Kidney epithelial cell (primary cell): ENCODE measurements at regions not wholly inside any gene's neighbourhood (a gene's known extent, or its start where the extent isn't known, plus 50 kb on each side); places are given as distances from the start of the nearest gene placed in this dataset.

Experiments used
- DNase-seq: peaks from one replicate; pipeline ENCODE4 v3.0.0-alpha.2; 2010; ENCODE audit warnings: low read depth
- H3K27me3 ChIP-seq: 2 replicates; pipeline ENCODE4 v1.6.0; 2011; ENCODE audit warnings: low read length; ENCODE audit not compliant: control insufficient read depth, insufficient read depth
- H3K36me3 ChIP-seq: 2 replicates; pipeline ENCODE4 v1.5.1; 2011; ENCODE audit warnings: low read length; ENCODE audit not compliant: control insufficient read depth, insufficient read depth
- H3K4me3 ChIP-seq: 2 replicates; pipeline ENCODE4 v1.5.1; 2011; ENCODE audit warnings: low read depth, mild to moderate bottlenecking, control low read depth, low read length
- TF ChIP-seq, protein P1 (sequence below): IDR thresholded peaks from 2 replicates; pipeline ENCODE4 v1.5.1; 2011; ENCODE audit warnings: mild to moderate bottlenecking, moderate library complexity, low read length, control low read depth, inconsistent platforms; ENCODE audit not compliant: insufficient read depth, poor library complexity, severe bottlenecking

DNA sequence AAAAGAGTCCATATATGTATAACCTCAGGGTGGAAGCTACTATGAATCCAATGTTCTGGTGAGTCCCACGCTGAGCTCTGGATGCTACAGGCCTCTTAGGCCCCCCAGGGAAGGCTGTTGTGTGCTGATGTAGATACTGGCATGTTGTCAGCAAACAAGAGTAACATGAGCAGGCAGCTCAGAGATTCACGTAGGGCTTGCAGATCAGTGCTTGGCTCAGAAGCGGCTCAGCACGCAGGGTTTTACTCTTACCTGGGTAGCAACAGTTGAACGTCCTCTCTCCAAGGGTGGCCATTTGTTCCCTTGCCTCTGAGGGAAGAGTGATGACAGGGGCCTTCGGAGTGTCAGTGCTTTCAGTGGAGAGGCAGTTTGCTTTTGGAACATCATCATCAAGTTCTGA lies 93.4 kb downstream of the ZFP64 start:
- no peaks in the 10 kb centered on the region for H3K27me3 ChIP-seq

DNA sequence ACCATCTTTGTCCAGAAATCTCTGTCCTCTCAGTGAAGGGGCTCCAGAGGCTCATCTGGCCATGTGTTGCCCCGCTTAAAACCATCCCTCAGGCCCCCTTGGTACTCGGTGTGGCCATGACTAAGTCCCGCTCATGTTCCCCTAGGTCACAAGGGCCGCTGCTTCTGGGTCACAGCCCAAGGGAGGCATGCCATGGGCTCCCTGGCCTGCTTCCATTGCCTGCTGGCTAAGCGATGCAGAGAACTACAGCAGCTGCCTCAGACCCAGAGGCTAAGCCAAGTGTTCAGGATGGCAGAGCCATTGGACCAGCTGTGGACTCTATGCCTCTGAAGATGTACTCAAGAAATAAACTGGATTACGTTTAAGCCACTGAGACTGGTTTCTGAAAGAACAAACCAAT lies 95.5 kb downstream of the ZFP64 start:
- no peaks in the 10 kb centered on the region for H3K27me3 ChIP-seq
- TF ChIP-seq, protein P1, sequence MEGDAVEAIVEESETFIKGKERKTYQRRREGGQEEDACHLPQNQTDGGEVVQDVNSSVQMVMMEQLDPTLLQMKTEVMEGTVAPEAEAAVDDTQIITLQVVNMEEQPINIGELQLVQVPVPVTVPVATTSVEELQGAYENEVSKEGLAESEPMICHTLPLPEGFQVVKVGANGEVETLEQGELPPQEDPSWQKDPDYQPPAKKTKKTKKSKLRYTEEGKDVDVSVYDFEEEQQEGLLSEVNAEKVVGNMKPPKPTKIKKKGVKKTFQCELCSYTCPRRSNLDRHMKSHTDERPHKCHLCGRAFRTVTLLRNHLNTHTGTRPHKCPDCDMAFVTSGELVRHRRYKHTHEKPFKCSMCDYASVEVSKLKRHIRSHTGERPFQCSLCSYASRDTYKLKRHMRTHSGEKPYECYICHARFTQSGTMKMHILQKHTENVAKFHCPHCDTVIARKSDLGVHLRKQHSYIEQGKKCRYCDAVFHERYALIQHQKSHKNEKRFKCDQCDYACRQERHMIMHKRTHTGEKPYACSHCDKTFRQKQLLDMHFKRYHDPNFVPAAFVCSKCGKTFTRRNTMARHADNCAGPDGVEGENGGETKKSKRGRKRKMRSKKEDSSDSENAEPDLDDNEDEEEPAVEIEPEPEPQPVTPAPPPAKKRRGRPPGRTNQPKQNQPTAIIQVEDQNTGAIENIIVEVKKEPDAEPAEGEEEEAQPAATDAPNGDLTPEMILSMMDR, result no peak
- H3K36me3 ChIP-seq, result no peaks in the 10 kb centered on the region
- no peak for DNase-seq
- H3K4me3 ChIP-seq, result no peak overlapping the region

More for the DNA sequence above, 93.4 kb downstream of the ZFP64 start:
- Histone ChIP-seq H3K36me3 (no peaks in the 10 kb centered on the region), H3K4me3 (no peak overlapping the region)
- TF ChIP-seq, protein P1, result no peak
- no peak for DNase-seq

GRCh38 chr20:52094693-52095092 lies 96.9 kb downstream of the ZFP64 start:
- TF ChIP-seq, protein P1, result no peak
- H3K27me3 ChIP-seq, result no peaks in the 10 kb centered on the region
- DNase-seq, result no peak
- H3K4me3 ChIP-seq, result no peak overlapping the region
- no peaks in the 10 kb centered on the region for H3K36me3 ChIP-seq

DNA sequence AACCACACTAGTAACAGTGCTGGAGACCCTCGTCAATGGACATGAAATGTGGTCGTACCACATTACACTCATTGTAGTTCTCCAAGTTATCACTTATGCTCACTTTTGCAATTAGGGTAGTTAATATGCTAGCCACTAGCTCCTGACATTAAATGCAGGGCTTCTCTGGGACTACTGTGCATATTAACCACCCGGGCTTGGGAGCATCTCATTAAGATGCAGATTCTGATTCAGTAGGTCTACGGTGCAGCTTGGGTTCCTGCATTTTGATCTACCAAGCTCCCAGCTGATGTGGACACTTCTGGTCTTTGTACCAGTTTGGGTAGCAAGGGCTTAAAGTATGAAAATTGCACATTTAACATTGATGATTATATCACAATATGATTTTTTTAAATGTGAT lies 98.0 kb downstream of the ZFP64 start:
- Histone ChIP-seq H3K36me3 (no peaks in the 10 kb centered on the region), H3K27me3 (no peaks in the 10 kb centered on the region), H3K4me3 (no peak overlapping the region)
- no peak for DNase-seq
- TF ChIP-seq, protein P1, result no peak

DNA sequence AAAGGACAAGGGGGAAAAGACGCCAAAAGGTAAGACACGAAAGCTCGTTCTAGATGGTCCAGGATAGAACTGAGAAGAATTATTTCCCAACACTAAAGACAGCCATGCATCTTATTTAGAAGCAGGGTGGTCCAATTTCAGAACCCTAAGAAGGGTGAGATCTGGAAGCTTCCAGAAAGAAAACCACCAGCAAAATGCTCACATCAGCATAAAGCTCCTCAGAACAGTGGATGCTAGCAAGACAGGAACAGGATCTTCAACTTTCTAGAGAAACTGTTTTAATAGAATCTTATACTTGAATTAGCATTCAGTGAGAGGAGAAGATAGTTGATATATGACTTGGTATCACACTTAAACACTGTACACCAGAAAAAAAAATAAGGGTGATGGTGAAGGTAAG lies 101.5 kb downstream of the ZFP64 start:
- DNase-seq, result no peak
- Histone ChIP-seq H3K4me3 (no peak overlapping the region), H3K27me3 (no peaks in the 10 kb centered on the region), H3K36me3 (peaks cover 4% of the 10 kb centered on the region)
- TF ChIP-seq, protein P1, result no peak

DNA sequence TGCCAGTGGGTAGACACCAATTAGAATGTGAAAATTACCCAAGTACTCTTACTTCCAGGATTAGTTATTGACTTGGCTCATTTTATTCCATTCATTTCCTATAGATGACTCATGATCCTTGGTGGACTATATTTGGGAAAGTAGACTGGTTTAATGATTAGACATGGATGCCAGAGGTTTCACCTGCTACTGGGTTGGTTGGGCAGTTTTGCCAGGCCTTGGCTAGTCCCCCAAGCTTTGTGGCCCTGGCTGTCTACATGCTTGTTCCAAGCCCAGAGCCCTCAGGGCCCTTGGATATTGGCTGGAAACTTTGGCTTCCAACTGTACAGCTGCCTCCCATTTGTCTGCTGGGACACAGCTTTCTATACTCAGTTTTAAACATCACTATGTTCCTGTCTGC lies 104.1 kb downstream of the ZFP64 start:
- Histone ChIP-seq H3K27me3 (no peaks in the 10 kb centered on the region), H3K4me3 (no peak overlapping the region), H3K36me3 (peaks cover 4% of the 10 kb centered on the region)
- TF ChIP-seq, protein P1, result no peak
- peak; percentile 37 for DNase-seq
